ENCODE measurements at regions not wholly inside any gene's neighbourhood (a gene's known extent, or its start where the extent isn't known, plus 50 kb on each side); places are given as distances from the start of the nearest gene placed in this dataset.

- no peak for TF ChIP-seq CTCF (conservative IDR thresholded peaks at IDR 0.05; ENCODE audit: low read depth, low read length)
- no peak for DNase-seq (ENCODE audit: low read depth)
- H3K4me3 ChIP-seq (ENCODE audit: low read depth, low read length): no peak overlapping the region
Measured at GRCh38 chr14:86797075-86797351, 1196.0 kb downstream of the GALC start.

GRCh38 chr14:86796221-86797074, 1196.5 kb downstream of the GALC start:
- DNase-seq (ENCODE audit: low read depth): no peak
- H3K4me3 ChIP-seq (ENCODE audit: low read depth, low read length): no peak overlapping the region
- TF ChIP-seq CTCF (conservative IDR thresholded peaks at IDR 0.05; ENCODE audit: low read depth, low read length): no peak

GRCh38 chr14:86794689-86795088, 1198.3 kb downstream of the GALC start:
- no peak overlapping the region for H3K4me3 ChIP-seq (ENCODE audit: low read depth, low read length)
- DNase-seq (ENCODE audit: low read depth): no peak
- TF ChIP-seq CTCF (conservative IDR thresholded peaks at IDR 0.05; ENCODE audit: low read depth, low read length): no peak

GRCh38 chr14:86790408-86791364, 1202.3 kb downstream of the GALC start:
- peak; percentile 52 for TF ChIP-seq CTCF (conservative IDR thresholded peaks at IDR 0.05; ENCODE audit: low read depth, low read length)
- H3K4me3 ChIP-seq (ENCODE audit: low read depth, low read length): no peak overlapping the region
- DNase-seq (ENCODE audit: low read depth): no peak

- H3K4me3 ChIP-seq (ENCODE audit: low read depth, low read length): no peak overlapping the region
- no peak for DNase-seq (ENCODE audit: low read depth)
- no peak for TF ChIP-seq CTCF (conservative IDR thresholded peaks at IDR 0.05; ENCODE audit: low read depth, low read length)
Measured at GRCh38 chr14:86788224-86788623, 1204.8 kb downstream of the GALC start.

- DNase-seq (ENCODE audit: low read depth): no peak
- H3K4me3 ChIP-seq (ENCODE audit: low read depth, low read length): no peak overlapping the region
- TF ChIP-seq CTCF (conservative IDR thresholded peaks at IDR 0.05; ENCODE audit: low read depth, low read length): no peak
Measured at GRCh38 chr14:86787717-86788116, 1205.3 kb downstream of the GALC start.
